AG09319 (cell line): ENCODE measurements at regions not wholly inside any gene's neighbourhood (a gene's known extent, or its start where the extent isn't known, plus 50 kb on each side); places are given as distances from the start of the nearest gene placed in this dataset.
A peak's percentile ranks its signal among the peaks of the same experiment; 100 is the strongest.
"Not testable (repeated sequence)": the region's sequence is repeated elsewhere in the genome, so short reads cannot be mapped to it uniquely, and the experiment has no call there.

Experiments
- DNase-seq: peaks from one replicate; pipeline ENCODE4 v3.0.0-alpha.2; 2010; ENCODE audit warnings: low read depth; ENCODE audit errors: extremely low read depth
- TF ChIP-seq, protein P1 (sequence below): IDR thresholded peaks from 2 replicates; pipeline ENCODE4 v1.5.1; 2011; ENCODE audit warnings: low read depth, mild to moderate bottlenecking, inconsistent platforms, low read length, moderate library complexity

DNA sequence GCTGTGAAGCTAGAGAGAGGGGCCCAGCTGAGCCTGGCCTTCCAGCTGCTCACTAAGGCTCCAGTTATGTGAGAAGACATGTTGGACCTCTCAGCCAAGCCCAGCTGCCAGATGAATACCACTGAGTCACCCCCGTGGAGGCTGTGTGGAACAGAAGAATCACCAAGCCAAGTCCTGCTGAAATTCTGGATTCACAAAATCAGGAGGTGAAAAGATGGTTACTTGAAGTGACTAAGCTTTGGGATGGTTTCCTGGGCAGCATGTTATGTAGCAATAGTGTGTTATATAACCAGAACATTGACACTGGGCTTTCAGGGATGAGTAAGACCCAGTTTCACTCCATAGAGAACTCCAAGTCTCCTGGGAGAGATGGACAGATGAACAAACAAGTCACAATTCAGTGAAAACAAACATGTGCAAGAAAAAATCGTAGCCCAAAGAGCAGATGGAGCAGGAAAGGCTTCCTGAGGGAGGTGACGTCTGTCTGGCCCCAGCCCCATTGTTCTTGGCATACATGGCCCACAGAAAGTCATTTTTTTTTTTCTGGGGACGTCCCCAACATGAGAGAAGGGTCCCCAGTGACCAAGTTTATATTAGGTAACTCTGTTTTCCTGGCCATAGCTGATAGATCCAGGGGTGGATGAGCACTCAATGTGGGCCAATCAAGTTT is 64.1 kb upstream of the PDZD8 start:
- peak; percentile 50 for DNase-seq
- TF ChIP-seq, protein P1, sequence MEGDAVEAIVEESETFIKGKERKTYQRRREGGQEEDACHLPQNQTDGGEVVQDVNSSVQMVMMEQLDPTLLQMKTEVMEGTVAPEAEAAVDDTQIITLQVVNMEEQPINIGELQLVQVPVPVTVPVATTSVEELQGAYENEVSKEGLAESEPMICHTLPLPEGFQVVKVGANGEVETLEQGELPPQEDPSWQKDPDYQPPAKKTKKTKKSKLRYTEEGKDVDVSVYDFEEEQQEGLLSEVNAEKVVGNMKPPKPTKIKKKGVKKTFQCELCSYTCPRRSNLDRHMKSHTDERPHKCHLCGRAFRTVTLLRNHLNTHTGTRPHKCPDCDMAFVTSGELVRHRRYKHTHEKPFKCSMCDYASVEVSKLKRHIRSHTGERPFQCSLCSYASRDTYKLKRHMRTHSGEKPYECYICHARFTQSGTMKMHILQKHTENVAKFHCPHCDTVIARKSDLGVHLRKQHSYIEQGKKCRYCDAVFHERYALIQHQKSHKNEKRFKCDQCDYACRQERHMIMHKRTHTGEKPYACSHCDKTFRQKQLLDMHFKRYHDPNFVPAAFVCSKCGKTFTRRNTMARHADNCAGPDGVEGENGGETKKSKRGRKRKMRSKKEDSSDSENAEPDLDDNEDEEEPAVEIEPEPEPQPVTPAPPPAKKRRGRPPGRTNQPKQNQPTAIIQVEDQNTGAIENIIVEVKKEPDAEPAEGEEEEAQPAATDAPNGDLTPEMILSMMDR, result no peak

- DNase-seq, result no peak
- TF ChIP-seq, protein P1, result no peak
Observed at GRCh38 chr10:117432866-117433265, 57.6 kb upstream of the PDZD8 start.

DNA sequence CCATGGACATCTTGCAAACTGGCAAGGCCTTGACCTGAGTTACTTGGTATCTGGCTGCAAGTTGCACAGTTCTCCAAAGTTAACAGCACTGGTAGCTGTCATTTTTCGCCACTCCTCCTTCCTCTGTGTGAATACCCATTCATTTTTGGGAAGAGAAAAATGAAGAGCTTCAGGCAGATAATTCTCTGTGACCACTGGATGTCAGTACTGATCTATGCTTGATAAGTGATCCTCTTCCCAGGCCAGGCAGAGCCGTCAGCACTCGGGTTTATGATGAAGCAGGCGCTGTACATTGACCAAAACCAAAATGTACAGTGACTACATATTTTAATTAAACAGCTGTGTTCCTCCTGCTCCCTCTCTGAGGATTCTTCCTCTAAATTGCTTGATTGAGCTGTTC is 55.9 kb upstream of the PDZD8 start:
- DNase-seq, result no peak
- TF ChIP-seq, protein P1, result peak; percentile 12

DNA sequence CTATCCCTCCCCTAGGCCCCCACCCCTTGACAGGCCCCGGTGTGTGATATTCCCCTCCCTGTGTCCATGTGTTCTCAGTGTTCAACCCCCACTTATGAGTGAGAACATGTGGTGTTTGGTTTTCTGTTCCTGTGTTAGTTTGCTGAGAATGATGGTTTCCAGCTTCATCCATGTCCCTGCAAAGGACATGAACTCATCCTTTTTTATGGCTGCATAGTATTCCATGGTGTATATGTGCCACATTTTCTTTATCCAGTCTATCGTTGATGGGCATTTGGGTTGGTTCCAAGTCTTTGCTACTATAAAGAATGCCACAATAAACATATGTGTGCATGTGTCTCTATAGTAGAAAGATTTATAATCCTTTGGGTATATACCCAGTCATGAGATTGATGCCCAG is 55.3 kb upstream of the PDZD8 start:
- DNase-seq, result not testable (repeated sequence)

DNA sequence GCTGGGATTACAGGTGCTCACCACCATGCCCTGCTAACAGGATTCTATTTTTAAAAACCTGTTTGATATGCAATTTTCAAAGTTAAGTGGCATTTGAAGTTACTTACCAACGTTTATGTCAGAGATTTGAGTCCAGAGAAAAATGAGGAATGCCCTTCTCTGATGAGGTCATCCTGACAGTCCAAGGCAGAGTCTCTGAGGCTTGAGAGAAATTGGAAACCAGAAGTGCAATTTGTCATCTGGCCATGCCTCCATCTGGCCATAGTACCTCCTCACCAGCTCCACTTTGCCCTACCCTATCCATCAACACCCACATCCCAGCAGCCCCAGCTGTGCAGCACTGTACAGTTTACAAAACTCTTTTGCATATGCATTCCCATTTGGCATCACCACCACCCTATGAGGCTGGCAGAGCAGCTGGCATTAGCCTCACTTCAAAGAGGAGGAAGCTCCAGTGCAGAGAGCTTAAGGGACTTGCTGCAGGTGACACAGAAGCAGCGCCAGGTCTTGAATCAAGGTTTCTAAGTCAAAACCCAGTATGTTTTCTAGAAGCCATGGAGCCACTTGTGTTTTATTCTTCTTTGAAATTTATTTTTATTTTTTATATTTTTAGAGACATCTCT is 54.5 kb upstream of the PDZD8 start:
- DNase-seq, result no peak
- TF ChIP-seq, protein P1, result no peak

DNA sequence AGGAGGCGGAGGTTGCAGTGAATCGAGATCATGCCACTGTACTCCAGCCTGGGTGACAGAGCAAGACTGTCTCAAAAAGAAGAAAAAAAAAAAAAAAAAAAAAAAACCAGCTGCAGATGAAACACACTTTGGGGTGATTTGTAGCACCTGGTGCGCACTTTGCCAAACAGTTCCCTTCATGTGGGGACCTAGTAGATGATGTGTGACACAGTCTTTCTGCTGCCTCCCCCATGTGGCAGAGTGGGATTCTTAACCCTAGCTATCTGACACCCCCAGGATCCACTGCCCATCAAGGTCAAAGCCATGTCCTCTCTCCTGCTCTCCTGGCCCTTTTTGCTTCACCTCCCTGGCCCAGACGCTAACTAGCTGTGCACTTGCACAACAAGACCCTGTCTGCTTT is 52.1 kb upstream of the PDZD8 start:
- no peak for DNase-seq
- TF ChIP-seq, protein P1, result no peak

- TF ChIP-seq, protein P1, result no peak
- no peak for DNase-seq
Observed at GRCh38 chr10:117425974-117426566, 50.8 kb upstream of the PDZD8 start.
